Esophagus squamous epithelium (tissue), 5 donors: ENCODE measurements at regions not wholly inside any gene's neighbourhood (a gene's known extent, or its start where the extent isn't known, plus 50 kb on each side); places are given as distances from the start of the nearest gene placed in this dataset.

Experiments
- DNase-seq: peaks from one replicate; lab custom pipeline; 2025; lab: John Stamatoyannopoulos, UW
- H3K27ac ChIP-seq, 4 donors: fragments of 200-600 bp; sonication (generic); one replicate each; pipeline ENCODE4 v1.5.1; 2016 to 2019; ENCODE audit warnings: mild to moderate bottlenecking in 1 of 4
- H3K27me3 ChIP-seq, 4 donors: fragments of 200-600 bp; sonication (generic); 1 replicate in 3 of 4; 2 replicates in 1 of 4; pipeline versions ENCODE4 v1.5.1 to v1.6.0; 2017 to 2021; ENCODE audit warnings: antibody characterized with exemption in 1 of 4
- H3K36me3 ChIP-seq, 3 donors: fragments of 200-600 bp; sonication (generic); one replicate each; pipeline ENCODE4 v1.5.1; 2016 to 2019
- H3K4me1 ChIP-seq, 3 donors: fragments of 200-600 bp; sonication (generic); one replicate each; pipeline ENCODE4 v1.5.1; 2017 to 2019
- H3K4me3 ChIP-seq, 4 donors: fragments of 200-600 bp; sonication (generic); 1 replicate in 3 of 4; 2 replicates in 1 of 4; pipeline ENCODE4 v1.5.1; 2016 to 2019; ENCODE audit warnings: mild to moderate bottlenecking in 2 of 4, moderate library complexity in 1 of 4
- H3K9me3 ChIP-seq, 3 donors: fragments of 200-600 bp; sonication (generic); one replicate each; pipeline ENCODE4 v1.5.1; 2016 to 2019
- POLR2A ChIP-seq, 4 donors: fragments of 450-650 bp; IDR thresholded peaks; one replicate each; pipeline ENCODE4 v1.6.1; 2017; ENCODE audit warnings: antibody characterized with exemption in 4 of 4, mild to moderate bottlenecking in 4 of 4, moderate library complexity in 3 of 4
- WGBS, 2 donors: methylation state at CpG; one replicate each; pipeline ENCODE4 v1.1.5; 2018; 5-methylcytosine and 5-hydroxymethylcytosine counted together
- intact Hi-C: fragments of 100-400 bp; cut with DNase I; formaldehyde crosslinking; loops from one replicate; pipeline ENCODE4 v1.15.0; 2022
- TF ChIP-seq, protein P1 (sequence below), 6 experiments: fragments of 450-650 bp in 4 of 6; fragments of 200-600 bp in 2 of 6; sonication (generic) in 2 of 6; IDR thresholded peaks; one replicate each; pipeline ENCODE4 v1.5.1; 2016 to 2019; ENCODE audit warnings: antibody characterized with exemption in 6 of 6, mild to moderate bottlenecking in 4 of 6, moderate library complexity in 4 of 6
- donor health status: DM: yes; HTN: yes; CAD: no.

DNA sequence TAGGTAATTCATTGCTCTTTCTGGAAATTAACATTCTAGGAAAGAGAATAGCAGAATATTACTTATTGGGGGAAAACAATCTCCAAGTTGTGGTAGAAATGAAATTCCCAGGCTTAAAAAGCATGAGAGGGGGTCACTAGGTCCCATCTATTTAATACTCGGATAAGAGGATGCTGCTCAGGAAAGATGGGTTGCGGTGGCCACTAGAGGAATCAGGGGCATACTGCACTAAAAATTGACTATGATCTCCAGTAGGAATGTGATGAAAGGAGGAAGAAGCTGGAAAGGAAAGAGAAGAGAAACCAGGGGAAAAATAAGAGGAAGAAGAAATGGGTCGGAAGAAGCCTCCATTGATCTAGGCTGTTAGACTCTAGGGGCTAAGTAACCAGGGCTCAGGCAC, 192.8 kb downstream of the GPAM start:
- H3K27me3 ChIP-seq: no peaks in the 10 kb centered on the region
- WGBS, 2 donors: 69 to 78% methylated on average over 3 of the region's 3 CpGs
- no peak for DNase-seq
- no peak overlapping the region for H3K4me3 ChIP-seq
- H3K9me3 ChIP-seq: peaks cover 0 to 3% (median 0%) of the 10 kb centered on the region in 3 donors
- intact Hi-C loops: no loop called here
- no peak overlapping the region for H3K27ac ChIP-seq
- H3K4me1 ChIP-seq: no peaks in the 10 kb centered on the region
- H3K36me3 ChIP-seq: no peaks in the 10 kb centered on the region
- TF ChIP-seq POLR2A (IDR thresholded peaks at IDR 0.05): no peak
- TF ChIP-seq, protein P1, sequence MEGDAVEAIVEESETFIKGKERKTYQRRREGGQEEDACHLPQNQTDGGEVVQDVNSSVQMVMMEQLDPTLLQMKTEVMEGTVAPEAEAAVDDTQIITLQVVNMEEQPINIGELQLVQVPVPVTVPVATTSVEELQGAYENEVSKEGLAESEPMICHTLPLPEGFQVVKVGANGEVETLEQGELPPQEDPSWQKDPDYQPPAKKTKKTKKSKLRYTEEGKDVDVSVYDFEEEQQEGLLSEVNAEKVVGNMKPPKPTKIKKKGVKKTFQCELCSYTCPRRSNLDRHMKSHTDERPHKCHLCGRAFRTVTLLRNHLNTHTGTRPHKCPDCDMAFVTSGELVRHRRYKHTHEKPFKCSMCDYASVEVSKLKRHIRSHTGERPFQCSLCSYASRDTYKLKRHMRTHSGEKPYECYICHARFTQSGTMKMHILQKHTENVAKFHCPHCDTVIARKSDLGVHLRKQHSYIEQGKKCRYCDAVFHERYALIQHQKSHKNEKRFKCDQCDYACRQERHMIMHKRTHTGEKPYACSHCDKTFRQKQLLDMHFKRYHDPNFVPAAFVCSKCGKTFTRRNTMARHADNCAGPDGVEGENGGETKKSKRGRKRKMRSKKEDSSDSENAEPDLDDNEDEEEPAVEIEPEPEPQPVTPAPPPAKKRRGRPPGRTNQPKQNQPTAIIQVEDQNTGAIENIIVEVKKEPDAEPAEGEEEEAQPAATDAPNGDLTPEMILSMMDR (IDR thresholded peaks at IDR 0.05): no peak

DNA sequence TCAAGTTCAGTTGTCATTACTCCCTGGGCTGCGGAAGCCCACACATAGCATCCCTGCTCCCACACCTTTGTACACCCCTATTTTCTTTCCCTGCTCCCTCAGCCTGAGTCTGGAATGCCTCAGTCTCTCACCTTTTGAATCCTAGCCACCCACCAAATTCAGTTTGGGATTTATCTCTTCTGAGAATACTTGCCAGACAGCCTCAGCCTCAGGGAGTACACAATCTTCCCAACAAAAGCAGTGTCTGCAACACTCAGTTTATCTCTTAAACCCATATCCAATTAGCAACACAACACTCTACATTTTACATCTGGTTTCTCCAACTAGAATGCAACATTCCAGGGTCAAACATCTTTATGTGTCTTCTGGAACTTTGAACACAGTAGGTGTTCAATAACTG, 190.2 kb downstream of the GPAM start:
- no peaks in the 10 kb centered on the region for H3K4me1 ChIP-seq
- H3K36me3 ChIP-seq: no peaks in the 10 kb centered on the region
- WGBS, 2 donors: 94 to 100% methylated on average over 1 of the region's 1 CpG
- no peak overlapping the region for H3K27ac ChIP-seq
- intact Hi-C loops: no loop called here
- no peaks in the 10 kb centered on the region for H3K27me3 ChIP-seq
- DNase-seq: no peak
- H3K9me3 ChIP-seq: peaks cover 0 to 3% (median 0%) of the 10 kb centered on the region in 3 donors
- no peak for TF ChIP-seq POLR2A (IDR thresholded peaks at IDR 0.05)
- TF ChIP-seq, protein P1 (IDR thresholded peaks at IDR 0.05): no peak
- H3K4me3 ChIP-seq: no peak overlapping the region

DNA sequence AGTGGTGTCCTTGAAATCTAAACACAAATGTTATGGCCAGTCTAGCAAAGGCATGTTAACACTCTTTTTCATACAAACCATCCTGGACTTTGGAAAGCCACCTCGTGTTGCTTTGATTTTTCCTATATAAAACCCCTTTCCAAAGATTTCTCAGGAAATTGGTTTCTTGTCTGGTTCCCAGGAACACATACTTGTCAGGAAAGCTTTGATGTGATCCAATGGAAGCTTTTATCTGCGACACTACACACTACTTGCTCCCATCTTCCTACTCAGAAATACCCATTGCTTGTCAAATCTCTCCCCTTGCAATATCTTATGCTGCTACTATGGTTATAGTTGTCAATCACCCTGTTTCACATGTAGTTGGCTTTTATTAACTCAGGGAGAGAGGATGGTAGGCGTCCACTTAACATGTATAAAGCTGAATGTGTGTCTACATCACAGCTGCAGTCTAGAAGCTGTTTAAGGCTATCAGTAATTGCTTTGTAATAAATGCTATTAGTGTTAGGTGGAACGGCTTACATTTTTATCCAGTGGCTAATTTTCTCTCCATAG, 189.6 kb downstream of the GPAM start:
- WGBS, 2 donors: 57 to 61% methylated on average over 4 of the region's 4 CpGs
- Histone ChIP-seq H3K4me3 (no peak overlapping the region), H3K9me3 (peaks cover 0 to 3% (median 0%) of the 10 kb centered on the region in 3 donors), H3K27ac (no peak overlapping the region), H3K36me3 (no peaks in the 10 kb centered on the region), H3K27me3 (no peaks in the 10 kb centered on the region), H3K4me1 (no peaks in the 10 kb centered on the region)
- TF ChIP-seq, protein P1 (IDR thresholded peaks at IDR 0.05): no peak
- TF ChIP-seq POLR2A (IDR thresholded peaks at IDR 0.05): no peak
- intact Hi-C loops: no loop called here
- DNase-seq: no peak

DNA sequence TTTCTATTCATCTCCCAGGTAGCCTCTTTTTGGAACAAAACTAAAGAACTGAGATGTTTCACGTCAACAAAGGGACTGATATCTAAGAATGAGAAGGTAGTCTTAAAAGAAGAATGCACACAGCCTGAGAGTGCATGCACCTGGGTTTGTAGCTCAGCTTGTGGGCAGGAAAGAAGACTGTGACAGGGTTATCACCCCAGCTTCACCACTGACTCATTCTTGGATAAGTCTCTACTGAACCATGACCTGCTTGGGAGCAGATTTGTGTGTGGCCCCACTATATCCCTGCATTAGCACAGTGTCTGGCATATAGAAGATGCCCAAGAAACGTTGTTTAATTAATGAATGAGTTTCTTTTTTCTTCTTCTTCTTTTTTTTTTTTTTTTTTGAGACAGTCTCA, 187.5 kb downstream of the GPAM start:
- H3K36me3 ChIP-seq: no peaks in the 10 kb centered on the region
- TF ChIP-seq, protein P1 (IDR thresholded peaks at IDR 0.05): no peak
- TF ChIP-seq POLR2A (IDR thresholded peaks at IDR 0.05): no peak
- no peak overlapping the region for H3K4me3 ChIP-seq
- H3K27ac ChIP-seq: no peak overlapping the region
- H3K9me3 ChIP-seq: peaks cover 0 to 3% (median 0%) of the 10 kb centered on the region in 3 donors
- intact Hi-C loops: no loop called here
- H3K4me1 ChIP-seq: no peaks in the 10 kb centered on the region
- WGBS, 2 donors: 49 to 56% methylated on average over 2 of the region's 2 CpGs
- H3K27me3 ChIP-seq: no peaks in the 10 kb centered on the region
- no peak for DNase-seq

DNA sequence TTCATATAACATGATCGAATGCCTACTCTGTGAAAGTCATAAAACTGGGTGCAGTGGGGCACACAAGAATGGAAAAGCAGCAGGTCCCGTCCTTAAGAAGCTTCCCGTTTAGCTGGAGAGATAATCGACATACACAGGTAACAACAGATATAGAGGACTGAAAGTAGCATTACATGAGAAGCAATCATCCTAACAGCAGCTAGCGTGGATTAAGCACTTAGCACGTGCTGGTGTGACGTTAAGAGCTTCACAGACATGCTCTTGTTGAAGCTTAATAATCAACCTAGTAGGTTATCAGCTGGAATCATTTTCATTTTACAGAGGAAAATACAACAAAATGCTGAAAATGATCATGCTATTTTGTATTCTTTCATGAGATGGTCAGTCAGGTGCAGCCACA, 184.8 kb downstream of the GPAM start:
- H3K27me3 ChIP-seq: no peaks in the 10 kb centered on the region
- intact Hi-C loops: no loop called here
- H3K36me3 ChIP-seq: no peaks in the 10 kb centered on the region
- no peak for TF ChIP-seq POLR2A (IDR thresholded peaks at IDR 0.05)
- TF ChIP-seq, protein P1 (IDR thresholded peaks at IDR 0.05): no peak
- DNase-seq: no peak
- WGBS, 2 donors: 81 to 90% methylated on average over 7 of the region's 7 CpGs
- H3K9me3 ChIP-seq: peaks cover 0 to 3% (median 0%) of the 10 kb centered on the region in 3 donors
- H3K4me1 ChIP-seq: no peaks in the 10 kb centered on the region
- H3K27ac ChIP-seq: no peak overlapping the region
- no peak overlapping the region for H3K4me3 ChIP-seq
